Renal pelvis (tissue), 1 donor: ENCODE measurements at regions not wholly inside any gene's neighbourhood (a gene's known extent, or its start where the extent isn't known, plus 50 kb on each side); places are given as distances from the start of the nearest gene placed in this dataset.
"Not testable (repeated sequence)": the region's sequence is repeated elsewhere in the genome, so short reads cannot be mapped to it uniquely, and the experiment has no call there.

Experiments
- DNase-seq: peaks from one replicate; pipeline ENCODE4 v3.0.0-alpha.2; 2013

DNA sequence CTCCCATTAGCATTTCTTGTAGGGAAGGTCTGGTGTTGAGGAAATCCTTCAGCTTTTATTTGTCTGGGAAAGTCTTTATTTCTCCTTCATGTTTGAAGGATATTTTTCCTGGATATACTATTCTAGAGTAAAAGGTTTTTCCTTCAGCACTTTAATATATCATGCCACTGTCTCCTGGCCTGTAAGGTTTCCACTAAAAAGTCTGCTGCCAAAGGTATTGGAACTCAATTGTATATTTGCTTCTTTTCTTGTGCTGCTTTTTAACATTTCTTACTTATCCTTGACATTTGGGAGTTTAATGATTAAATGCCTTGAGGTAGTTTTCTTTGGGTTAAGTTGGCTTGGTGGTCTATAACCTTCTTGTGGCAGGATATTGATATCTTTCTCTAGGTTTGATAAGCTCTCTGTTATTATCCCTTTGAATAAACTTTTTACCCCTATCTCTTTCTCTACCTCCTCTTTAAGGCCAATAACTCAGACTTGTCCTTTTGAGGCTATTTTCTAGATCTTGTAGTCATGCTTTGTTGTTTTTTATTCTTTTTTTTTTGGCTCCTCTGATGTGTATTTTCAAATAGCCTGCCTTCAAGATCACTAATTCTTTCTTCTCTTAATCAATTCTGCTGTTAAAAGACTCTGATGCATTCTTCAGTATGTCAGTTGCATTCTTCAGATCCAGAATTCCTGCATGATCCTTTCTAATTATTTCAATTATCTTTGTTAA is 225.0 kb upstream of the ZNF217 start:
- no peak for DNase-seq

DNA sequence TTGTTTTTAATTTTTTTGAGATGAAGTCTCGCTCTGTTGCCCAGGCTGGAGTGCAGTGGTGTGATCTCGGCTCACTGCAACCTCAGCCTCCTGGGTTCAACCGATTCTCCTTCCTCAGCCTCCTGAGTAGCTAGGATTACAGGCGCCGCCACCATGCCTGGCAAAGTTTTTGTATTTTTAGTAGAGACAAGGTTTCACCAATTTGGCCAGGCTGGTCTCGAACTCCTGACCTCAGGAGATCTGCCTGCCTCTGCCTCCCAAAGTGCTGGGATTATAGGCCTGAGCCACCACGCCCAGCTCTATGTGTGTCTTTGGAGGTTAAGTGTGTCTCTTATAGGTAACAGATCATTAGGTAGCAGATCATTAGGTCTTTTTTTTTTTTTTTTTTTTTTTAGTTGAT is 223.9 kb upstream of the ZNF217 start:
- not testable (repeated sequence) for DNase-seq

DNA sequence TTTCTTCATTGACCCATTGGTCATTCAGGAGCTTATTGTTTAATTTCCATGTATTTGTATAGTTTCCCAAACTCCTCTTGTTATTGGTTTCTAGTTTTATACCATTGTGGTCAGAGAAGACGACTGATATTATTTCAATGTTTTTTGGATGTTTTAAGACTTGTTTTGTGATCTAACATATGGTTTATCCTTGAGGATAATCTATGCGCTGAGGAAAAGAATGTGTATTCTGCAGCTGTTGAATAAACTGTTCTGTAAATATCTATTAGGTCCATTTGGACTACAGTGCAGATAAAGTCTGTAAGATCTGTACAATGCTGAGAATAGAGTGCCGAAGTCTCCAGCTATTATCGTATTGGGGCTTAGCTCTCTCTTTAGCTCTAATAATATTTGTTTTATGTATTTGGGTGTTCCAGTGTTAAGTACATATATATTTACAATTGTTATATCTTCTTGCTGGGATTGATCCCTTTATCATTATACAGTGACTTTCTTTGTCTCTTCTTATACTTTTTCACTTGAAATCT is 223.3 kb upstream of the ZNF217 start:
- DNase-seq: no peak

DNA sequence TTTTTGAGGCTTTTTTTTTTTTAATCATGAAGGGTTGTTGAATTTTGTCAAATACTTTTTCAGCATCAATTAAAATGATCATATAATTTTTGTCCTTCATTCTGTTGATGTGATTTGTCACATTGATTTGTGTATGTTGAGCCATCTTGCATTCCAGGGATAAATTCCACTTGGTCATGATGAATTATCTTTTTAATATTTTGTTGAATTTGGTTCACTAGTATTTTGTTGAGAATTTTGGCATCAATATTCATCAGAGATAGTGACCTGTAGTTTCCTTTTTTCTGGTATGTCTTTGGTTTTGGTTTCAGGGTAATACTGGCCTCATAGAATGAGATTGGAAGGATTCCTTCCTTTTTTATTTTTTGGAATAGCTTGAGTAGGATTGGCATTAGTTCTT is 221.9 kb upstream of the ZNF217 start:
- no peak for DNase-seq

DNA sequence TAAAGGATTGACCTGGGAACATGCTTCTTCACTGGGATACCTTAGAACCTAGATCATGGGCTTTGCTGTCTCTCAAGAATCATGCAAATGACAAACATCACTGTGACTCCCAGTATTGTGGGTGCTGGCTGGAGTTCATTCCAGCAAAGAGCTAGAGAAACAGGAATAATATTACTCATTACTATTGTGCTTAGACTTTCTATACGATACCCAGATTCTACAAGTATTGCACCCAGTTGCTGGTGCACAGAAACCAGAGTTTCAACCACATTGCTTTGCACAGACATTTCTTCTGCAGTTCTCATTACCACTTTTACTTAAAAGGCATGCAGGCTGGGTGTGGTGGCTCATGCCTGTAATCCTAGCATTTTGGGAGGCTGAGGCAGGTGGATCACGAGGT is 220.4 kb upstream of the ZNF217 start:
- no peak for DNase-seq

DNA sequence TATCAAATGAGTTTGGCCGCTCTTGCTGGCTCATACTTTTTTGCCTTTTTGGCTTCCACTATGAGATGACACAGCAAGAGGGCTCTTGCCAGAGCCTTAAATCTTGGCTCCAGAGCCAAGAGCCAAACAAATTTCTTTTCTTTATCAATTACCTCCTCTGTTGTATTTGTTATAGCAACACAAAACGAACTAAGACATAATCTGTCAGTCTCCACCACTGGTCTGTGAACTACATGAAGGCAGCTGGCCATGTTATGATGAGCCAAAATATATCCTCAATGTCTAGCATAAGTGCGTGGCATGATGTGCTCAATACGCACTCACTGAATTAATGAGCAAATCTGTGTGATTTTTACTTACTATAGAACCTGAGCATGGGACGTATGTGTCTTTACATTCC is 220.0 kb upstream of the ZNF217 start:
- no peak for DNase-seq

DNA sequence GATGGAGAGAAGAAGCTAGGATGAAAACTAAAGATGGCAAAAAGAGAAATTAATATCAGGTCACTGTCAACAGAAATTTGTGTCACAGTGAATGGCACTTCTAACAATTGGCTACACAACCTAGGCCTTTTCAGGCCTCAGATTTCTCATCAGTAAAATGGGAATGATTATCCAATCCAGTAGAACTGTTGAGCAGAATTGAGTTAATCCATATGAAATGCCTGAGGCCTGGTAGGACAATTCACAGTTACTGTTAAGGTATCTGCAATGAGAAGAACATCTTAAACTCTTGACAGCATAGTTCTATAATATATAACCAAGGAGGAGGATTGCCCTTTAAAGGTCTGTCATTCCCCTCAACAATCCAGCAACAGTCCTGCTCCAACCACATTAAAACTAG is 217.9 kb upstream of the ZNF217 start:
- DNase-seq: no peak

DNA sequence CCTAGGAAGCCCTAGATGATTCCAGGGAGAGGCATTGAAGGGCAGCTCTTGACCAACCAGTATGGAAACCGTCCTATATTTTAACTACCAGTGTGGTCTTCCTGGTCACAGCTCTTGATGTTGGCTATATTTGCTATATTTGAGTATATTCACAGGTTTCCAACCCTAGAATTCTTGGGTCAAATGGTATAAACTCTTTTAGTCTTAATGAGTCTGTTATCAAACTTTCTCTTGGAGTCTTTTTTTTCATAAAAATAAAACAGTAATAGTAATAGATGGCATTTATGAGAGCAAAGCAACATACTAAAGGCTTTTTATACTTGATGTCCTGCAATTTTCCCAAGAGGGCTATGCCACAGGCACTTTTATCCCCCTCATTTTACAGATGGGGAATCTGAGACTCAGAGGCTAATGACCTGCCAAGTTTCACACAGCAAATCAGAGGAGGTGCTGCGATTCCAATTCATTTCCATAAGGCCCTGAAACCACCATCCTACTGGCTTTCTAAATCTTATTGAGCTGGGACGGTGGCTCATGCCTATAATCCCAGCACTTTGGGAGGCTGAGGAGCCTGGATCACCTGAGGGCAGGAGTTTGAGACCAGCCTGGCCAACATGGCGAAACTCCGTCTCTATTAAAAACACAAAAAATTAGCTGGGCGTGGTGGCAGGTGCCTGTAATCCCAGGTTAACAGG is 217.2 kb upstream of the ZNF217 start:
- no peak for DNase-seq

DNA sequence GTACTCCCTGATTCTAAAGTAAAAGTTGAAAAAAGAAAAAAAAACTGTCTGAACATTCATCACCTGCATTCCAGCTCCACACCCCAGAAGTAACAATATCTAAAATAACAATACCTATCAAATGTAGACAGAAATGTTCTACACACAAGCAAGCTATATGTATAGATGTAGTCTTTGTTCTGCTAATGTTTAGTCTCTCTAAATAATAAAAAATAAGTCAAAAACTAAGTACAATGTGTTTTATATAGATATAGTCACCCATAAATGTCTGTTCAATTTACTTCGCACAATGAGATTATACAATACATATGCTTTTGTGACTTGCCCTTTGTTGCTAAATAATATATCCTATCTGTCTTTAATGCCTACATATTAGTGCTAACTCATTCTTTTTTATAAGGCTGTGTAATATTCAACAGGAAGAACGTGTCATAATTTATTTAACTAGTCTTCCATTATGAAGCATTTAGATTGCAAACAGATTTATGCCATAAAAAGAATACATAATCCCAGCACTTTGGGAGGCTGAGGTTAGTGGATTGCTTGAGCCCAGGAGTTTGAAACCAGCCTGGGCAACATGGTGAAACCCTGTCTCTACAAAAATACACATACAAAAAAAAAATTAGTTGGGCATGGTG is 216.2 kb upstream of the ZNF217 start:
- no peak for DNase-seq

DNA sequence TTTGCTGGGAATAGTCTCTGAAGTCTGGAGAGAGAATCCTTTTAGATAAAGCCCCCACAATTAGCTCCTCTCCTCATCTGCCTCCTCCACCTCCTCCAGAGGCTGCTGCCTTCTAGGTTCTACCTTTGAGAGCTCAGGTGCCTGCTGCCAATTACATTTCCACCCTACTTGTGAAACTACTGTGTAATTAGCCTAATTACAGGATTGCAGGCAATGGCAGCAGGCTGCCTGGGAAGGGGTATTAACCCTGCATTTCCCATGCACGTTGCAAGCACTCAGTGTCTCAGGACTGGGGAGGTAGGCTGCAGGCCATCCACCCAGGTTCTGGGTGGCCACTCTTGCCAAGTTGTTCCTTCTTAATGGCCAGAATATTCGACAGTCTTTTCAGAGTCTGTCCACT is 215.6 kb upstream of the ZNF217 start:
- no peak for DNase-seq

DNA sequence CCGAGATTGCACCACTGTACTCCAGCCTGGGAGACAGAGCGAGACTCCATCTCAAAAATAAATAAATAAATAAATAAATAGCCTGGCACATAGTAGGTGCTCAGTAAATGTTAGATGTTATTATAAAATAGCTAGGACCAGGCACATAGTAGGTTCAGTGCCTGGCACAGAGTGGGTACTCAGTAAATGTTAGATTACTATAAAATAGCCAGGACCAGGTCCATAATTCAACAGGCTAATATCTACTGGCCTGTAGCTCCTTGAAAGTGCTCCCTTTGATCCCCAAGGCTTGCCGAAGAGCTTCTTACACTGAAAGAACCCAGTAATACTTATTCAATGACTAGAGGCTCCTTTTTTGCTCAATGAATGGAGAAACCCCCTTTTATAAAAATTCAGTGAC is 215.1 kb upstream of the ZNF217 start:
- no peak for DNase-seq

DNA sequence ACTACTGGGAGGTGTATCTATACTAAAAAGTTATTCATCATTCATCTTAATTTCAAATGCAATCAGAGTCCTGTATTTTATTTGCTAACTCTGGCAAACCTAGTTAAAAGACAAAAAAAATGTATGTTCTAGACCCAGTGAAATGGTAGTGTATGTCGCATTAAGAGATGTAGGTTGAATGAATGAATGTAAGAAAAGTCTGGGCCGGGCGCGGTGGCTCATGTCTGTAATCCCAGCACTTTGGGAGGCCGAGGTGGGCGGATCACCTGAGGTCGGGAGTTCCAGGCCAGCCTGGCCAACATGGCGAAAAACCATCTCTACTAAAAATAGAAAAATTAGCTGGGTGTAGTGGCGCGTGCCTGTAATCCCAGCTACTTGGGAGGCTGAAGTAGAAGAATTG is 214.7 kb upstream of the ZNF217 start:
- not testable (repeated sequence) for DNase-seq

DNA sequence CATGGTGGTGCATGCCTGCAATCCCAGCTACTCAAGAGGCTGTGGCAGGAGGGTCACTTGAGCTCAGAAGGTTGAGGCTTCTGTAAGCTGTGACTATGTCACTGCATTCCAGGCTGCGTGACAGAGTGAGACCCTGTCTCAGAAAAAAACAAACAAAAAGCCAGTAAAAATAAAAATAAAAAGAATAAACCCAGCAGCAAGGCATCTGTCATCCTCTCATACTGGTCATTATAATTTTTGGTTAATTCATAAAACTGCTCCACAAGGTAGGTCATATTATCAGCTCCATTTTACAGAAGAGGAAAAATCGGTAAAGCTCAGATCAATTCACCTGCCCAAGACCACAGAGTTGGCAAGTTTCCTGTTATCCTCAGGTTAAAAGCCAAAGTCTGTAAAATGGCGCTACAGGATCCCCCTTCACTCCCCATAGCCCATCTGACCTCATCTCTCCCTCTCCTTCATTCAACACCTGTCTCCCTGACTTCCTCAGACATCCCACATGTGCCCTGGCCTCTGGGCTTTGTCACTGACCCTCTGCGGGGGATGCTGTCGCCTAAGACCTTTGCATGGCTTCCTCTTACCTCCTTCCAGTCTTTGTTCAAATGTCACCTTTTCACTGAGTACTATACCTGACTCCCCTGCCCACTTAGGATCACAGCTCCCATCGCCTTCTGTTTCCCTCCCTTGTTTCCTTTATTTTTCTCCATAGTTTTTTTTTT is 213.2 kb upstream of the ZNF217 start:
- no peak for DNase-seq

DNA sequence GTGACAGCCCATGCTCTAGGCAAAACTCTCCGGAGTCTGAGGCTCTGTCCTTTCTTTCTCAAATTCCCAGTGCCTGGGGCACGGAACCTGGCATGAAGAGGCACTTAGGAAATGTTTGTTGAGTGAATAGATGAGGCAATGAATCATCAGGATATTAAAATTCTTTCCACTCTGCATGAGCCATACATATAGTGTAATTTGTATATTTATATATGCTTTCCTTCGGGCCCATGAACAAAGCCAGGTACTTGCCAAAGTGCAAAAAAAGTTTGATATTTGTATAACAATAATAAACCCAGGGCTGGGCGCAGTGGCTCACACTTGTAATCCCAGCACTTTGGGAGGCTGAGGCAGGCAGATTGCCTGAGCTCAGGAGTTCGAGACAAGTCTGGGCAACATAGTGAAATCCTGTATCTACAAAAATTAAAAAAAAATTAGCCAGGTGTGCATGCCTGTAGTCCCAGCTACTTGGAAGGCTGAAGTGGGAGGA is 212.3 kb upstream of the ZNF217 start:
- no peak for DNase-seq

DNA sequence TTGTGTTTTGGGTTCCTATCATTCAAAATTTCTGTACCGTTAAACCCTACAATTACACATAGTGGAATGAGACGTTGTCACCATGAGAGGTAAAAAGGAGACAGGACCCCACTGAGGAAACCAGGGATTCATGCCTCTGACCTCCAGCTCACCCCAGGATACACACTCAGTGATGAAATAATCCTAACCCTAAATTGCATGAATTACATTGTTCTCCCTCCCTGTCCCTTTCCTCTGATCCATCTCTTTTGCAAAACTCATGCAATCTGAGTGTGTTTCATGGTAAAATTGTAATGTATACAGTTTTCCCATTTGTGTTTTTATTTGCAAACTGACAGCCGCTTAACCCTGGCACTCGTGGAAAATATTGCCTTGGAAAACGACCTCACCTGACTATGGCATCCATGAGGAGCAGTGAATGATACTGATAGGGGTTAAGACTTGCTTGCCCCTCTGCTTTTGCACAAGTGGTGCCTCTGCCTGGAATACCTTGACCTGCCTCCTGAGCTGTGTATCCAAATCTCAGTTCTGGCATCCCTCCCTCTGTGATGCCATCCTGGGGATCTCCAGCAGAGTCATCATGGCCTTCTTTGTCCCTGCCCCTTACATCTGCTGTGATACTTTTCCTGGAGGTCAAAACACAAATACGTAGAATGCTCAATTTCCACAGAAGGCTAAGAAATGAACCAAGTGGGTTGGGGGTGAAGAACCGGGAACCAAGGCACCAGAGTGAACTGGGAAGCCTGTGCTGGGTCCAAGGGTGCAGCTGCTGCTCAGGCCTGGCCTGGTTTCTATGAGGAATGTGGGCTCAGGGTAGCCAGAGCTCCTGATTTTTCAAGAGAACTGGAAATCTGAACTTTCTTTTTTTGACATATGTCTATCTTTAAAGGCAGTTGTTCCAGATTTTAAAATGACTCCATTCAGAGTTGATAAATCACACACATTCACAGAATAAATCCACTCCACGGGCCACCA is 211.6 kb upstream of the ZNF217 start:
- DNase-seq: no peak

DNA sequence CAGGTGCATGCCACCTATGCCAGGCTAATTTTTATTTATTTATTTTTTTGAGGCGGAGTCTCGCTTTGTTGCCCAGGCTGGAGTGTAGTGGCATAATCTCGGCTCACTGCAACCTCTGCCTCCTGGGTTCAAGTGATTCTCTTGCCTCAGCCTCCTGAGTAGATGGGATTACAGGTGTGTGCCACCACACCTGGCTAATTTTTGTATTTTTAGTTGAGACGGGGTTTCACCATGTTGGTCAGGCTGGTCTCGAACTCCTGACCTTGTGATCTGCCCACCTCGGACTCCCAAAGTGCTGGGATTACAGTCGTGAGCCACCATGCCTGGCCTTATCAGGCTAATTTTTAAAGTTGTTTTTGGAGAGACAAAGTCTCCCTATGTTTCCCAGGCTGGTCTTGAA is 210.7 kb upstream of the ZNF217 start:
- not testable (repeated sequence) for DNase-seq

DNA sequence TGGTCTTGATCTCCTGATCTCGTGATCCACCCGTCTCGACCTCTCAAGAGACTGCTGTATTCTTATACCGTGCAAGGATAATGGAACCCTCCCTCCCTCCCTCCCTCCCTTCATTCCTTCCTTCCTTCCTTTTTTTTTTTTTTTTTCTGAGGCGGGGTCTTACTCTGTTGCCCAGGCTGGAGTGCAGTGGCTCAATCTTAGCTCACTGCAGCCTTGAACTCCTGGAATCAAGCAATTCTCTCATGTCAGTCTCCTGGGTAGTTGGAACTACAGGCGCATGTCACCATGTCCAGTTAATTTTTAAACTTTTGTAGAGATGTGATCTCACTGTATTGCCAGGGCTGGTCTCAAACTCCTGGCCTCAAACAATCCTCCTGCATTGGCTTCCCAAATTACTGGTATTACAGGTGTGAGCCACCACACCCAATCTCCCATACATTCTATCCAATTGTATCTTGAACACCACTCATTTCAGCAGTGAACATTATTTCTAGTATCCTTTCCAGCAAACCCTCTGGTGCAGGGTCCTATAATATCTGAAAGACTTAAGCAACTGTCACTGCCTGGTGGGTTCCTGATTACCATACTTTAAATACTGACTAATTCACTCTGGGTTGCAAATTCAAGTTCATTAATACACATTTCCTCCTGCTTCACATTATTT is 210.0 kb upstream of the ZNF217 start:
- no peak for DNase-seq

DNA sequence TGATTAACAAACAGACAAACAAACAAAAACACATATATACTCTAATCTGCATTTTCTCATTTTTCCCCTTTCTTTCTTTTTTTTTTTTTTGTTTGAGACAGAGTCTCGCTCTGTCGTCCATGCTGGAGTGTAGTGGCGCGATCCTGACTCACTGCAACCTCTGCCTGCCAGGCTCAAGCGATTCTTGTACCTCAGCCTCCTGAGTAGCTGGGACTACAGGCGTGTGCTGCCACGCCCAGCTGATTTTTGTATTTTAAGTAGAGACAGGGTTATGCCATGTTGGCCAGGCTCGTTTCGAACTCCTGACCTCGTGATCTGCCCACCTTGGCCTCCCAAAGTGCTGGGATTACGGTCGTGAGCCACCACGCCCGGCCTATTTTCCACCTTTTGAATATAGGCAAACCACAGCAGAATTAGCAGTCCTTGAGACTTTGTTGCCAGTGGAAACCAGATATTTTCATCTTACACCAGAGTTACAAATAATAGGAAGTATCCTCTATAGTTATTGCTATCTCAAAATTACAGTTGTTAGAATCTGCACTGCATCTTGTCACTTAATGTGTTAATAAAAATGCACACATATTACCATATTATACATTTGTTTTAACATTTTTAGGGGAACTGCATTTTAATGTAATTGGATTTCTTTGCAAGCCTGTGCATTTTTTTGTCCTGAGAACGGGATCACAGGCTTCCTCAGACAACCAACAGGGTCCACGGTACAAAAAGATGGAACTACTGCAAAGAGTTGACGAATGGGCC is 208.2 kb upstream of the ZNF217 start:
- no peak for DNase-seq

DNA sequence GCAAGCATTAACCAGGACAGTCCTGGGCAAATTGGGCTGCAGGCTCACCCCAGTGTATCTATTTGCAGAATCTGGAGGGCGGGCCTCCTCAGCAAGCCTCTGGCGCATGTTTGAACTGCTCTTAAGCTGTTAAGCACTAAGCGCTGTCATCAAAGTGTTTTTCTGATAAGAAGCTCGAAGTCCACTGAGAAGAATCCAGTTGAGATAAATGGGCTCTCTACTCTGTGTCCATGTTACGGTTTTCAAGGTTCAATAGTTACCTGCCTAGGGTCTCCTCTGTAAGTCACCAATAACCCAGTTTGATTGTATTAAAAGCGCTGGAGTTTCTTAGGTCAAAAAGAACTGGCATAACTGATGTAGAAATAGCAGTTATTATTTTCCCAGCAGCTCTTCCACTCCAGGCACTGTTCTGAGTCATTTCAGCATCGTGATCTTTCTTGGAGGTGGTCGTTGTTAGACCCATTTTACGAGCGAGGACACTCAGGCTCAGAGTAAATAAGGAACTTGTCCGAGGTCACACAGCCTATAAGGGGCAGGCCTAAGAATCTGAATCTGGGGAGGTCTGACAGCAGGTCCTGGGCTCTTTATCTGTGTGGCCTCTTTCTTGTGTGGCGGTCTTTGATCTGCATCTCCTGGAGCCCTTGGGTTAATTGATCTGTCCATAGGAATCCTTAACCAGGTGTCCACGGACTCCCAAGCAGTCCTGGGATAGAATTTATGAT is 207.4 kb upstream of the ZNF217 start:
- no peak for DNase-seq
